ENCODE measurements at regions not wholly inside any gene's neighbourhood (a gene's known extent, or its start where the extent isn't known, plus 50 kb on each side); places are given as distances from the start of the nearest gene placed in this dataset.

GRCh38 chr3:69568951-69569350 lies 170.3 kb upstream of the MITF start:
- DNase-seq (ENCODE audit: low spot score): no peak

GRCh38 chr3:69568458-69568857 lies 170.8 kb upstream of the MITF start:
- no peak for DNase-seq (ENCODE audit: low spot score)

GRCh38 chr3:69567710-69568052 lies 171.6 kb upstream of the MITF start:
- DNase-seq (ENCODE audit: low spot score): no peak

GRCh38 chr3:69567023-69567709 lies 172.1 kb upstream of the MITF start:
- DNase-seq (ENCODE audit: low spot score): no peak

- no peak for DNase-seq (ENCODE audit: low spot score)
Observed at GRCh38 chr3:69566275-69566674, 173.0 kb upstream of the MITF start.

- no peak for DNase-seq (ENCODE audit: low spot score)
Observed at GRCh38 chr3:69565316-69565715, 173.9 kb upstream of the MITF start.

GRCh38 chr3:69563981-69564380 lies 175.3 kb upstream of the MITF start:
- no peak for DNase-seq (ENCODE audit: low spot score)

GRCh38 chr3:69563151-69563550 lies 176.1 kb upstream of the MITF start:
- DNase-seq (ENCODE audit: low spot score): no peak

- DNase-seq (ENCODE audit: low spot score): no peak
Observed at GRCh38 chr3:69562020-69562419, 176.1 kb upstream of the FRMD4B start.

GRCh38 chr3:69560818-69561217 lies 174.9 kb upstream of the FRMD4B start:
- DNase-seq (ENCODE audit: low spot score): no peak

- no peak for DNase-seq (ENCODE audit: low spot score)
Observed at GRCh38 chr3:69560116-69560515, 174.2 kb upstream of the FRMD4B start.

- no peak for DNase-seq (ENCODE audit: low spot score)
Observed at GRCh38 chr3:69558912-69559311, 173.0 kb upstream of the FRMD4B start.

GRCh38 chr3:69554576-69554975 lies 168.7 kb upstream of the FRMD4B start:
- DNase-seq (ENCODE audit: low spot score): no peak

GRCh38 chr3:69553888-69554287 lies 168.0 kb upstream of the FRMD4B start:
- no peak for DNase-seq (ENCODE audit: low spot score)

GRCh38 chr3:69547461-69547880 lies 161.6 kb upstream of the FRMD4B start:
- DNase-seq (ENCODE audit: low spot score): no peak

- DNase-seq (ENCODE audit: low spot score): no peak
Observed at GRCh38 chr3:69542805-69543429, 157.0 kb upstream of the FRMD4B start.

GRCh38 chr3:69542089-69542804 lies 156.4 kb upstream of the FRMD4B start:
- no peak for DNase-seq (ENCODE audit: low spot score)

GRCh38 chr3:69541711-69542088 lies 155.8 kb upstream of the FRMD4B start:
- DNase-seq (ENCODE audit: low spot score): no peak

- no peak for DNase-seq (ENCODE audit: low spot score)
Observed at GRCh38 chr3:69540706-69541581, 155.1 kb upstream of the FRMD4B start.

- DNase-seq (ENCODE audit: low spot score): no peak
Observed at GRCh38 chr3:69539134-69539533, 153.2 kb upstream of the FRMD4B start.

GRCh38 chr3:69538281-69538680 lies 152.4 kb upstream of the FRMD4B start:
- no peak for DNase-seq (ENCODE audit: low spot score)

GRCh38 chr3:69536306-69537020 lies 150.6 kb upstream of the FRMD4B start:
- no peak for DNase-seq (ENCODE audit: low spot score)
